ENCODE measurements at regions not wholly inside any gene's neighbourhood (a gene's known extent, or its start where the extent isn't known, plus 50 kb on each side); places are given as distances from the start of the nearest gene placed in this dataset.

- TF ChIP-seq ZNF462 (CRISPR knock-in tag; IDR thresholded peaks at IDR 0.05) (no peak), ZNF114 (CRISPR knock-in tag; IDR thresholded peaks at IDR 0.05) (no peak), EZH2 (IDR thresholded peaks at IDR 0.05; ENCODE audit: low read depth, unreplicated experiment) (no peak), NANOG (IDR thresholded peaks at IDR 0.05; ENCODE audit: borderline replicate concordance) (no peak), CREB1 (CRISPR knock-in tag; IDR thresholded peaks at IDR 0.05; ENCODE audit: low read depth) (no peak), ETS1 (IDR thresholded peaks at IDR 0.05) (no peak), REST (IDR thresholded peaks at IDR 0.05; ENCODE audit: unreplicated experiment) (no peak)
Measured at GRCh38 chr1:5525597-5526384, 466.4 kb downstream of the NPHP4 start (continued).
